GM21367 (cell line): ENCODE measurements at regions not wholly inside any gene's neighbourhood (a gene's known extent, or its start where the extent isn't known, plus 50 kb on each side); places are given as distances from the start of the nearest gene placed in this dataset.

Source experiments
- ATAC-seq: cut with Tn5 transposase; IDR thresholded peaks from one replicate; pipeline ENCODE4 v1.9.1; 2021; ENCODE audit not compliant: unreplicated experiment

DNA sequence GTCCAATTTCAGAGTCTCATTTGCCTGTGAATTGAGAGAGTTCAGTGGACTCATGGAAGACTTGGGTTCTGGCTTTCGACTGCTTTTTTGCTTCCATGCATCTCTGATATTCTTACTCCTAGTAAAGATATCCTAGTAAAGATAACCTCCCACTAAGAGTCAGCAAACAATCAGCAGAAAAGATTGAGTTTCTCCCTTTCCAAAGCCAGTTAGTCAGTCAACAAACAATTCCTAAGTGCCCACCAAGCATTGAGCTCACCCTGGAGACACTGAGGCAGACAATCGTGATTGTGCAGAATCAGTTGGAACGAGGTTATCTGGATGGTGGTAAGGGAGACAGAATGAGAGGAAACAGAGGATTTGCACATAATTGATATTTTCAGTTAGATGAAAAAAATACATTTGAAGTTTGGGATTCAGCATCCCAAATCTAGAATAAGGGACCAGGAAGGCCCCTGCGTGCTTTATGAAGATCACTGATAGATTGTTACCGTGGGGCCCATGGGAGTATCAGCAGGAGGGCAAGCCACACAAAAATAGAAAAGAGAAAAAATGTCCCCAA lies 99.7 kb upstream of the SLC38A2 start:
- ATAC-seq: no peak

DNA sequence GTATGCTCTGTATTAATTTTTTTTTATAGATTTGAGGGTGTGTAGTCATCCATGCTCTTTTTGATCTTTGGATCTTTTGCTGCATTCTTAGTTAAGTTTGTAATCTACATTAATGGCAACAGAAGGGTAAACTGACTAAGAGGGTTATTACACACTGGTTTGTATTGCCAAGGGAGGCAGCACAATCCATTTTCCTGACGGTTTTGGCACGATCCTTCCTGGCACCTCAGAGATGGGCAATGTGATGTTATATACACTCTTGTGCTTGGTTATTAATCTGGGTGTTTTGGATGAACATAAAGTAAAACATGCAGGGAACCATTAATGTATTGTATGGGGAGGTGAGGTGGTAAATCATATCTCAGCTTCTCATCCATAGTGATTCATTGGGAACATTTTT lies 98.8 kb upstream of the SLC38A2 start:
- ATAC-seq: no peak

DNA sequence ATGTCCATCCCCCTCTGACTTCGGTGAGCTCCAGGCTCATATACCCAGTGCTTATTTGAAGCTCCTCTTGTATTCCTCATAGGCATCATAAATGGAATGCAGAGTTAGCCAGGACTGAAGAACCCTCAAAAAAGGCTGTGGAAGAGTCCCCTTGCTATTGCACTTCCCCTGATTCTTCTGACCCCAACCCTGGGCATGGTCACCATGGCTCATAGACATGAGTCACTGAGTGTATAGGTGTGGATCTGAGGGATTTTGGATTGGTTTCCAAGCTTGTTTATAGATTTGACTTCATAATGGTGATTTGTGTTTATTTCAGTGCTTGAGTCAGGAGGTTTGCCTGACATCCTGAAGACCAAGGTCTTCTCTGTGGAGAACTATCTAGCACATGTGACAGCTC lies 98.4 kb upstream of the SLC38A2 start:
- no peak for ATAC-seq

DNA sequence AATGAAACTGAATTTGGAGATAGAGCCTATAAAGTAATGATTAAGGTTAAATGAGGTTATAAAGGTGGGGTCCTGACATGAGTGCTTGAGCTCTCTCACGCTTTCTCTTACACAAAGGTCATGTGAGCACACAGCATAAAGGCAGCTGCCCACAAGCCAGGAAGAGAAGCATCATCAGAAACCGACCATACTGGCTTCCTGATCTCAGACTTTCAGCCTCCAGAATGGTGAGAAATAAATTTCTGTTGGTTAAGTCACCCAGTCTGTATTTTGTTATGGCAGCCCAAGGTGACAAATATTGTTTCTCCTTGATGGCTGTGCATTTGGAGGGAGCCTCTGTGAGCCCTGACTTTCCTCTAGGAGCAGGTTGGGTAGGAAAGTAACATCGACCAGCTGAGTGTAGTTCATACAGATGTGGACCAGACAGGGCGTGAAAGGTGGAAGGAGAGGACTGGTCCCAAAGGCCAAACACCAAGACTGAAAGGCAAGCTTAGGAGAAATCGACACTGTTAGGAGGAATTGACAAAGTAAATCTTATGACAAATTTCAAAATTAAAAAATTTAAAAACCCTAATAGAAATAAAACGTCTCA lies 97.6 kb upstream of the SLC38A2 start:
- ATAC-seq: no peak

DNA sequence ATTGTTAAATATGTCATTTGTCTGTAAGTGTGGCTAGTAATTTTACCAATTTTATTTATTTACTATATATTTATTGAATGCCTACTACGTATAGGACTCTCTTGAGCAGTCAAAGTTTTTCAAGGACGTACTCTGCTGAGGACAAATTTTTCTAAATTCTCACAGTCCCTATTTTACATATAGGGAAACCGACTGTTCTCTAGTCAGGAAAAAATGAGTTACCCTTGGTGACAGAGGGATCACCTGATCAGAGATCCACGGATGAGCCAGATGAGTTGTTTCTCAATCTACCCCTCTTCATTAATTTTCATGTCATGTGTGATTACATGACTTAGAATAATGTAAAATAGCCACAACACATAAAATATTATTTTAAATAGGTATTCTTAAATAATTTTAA lies 96.2 kb upstream of the SLC38A2 start:
- ATAC-seq: no peak

DNA sequence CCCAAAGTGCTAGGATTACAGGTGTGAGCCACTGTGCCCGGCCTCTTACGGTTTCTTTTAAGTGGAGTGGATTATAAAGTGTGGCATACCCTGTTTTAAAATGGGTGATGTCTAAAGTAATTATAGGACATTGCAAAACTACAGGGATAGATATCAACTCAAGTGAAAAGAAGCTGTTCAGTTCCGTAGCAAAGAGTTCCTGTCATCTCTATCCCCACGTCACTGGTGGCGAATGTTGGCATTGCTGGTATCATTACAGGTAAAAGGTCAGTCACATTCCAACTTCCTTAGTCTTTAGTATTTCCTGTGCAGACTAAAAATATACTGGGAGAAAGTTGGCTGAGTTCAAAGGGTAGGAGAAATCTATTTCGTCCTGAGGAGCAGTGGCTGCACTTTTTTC lies 95.6 kb upstream of the SLC38A2 start:
- no peak for ATAC-seq

DNA sequence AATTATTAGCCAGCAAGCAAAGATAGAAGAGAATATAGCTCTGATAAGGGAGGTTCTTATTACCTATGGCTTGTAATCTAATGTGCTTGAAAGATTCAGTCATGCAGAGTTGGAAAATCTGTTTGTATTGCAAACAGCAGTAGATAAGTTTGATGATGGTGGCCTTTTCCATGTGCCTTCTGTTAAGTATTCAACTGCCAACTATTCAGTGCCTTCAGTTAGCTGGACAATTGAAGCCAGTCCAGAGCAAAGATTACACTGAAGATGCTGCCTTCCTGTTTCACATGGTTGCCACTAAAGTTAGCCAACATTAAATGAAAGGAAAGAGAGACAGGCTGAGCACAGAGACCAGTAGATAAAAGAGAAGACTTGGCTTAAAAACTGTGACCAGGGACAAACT lies 92.7 kb upstream of the SLC38A2 start:
- ATAC-seq: no peak

DNA sequence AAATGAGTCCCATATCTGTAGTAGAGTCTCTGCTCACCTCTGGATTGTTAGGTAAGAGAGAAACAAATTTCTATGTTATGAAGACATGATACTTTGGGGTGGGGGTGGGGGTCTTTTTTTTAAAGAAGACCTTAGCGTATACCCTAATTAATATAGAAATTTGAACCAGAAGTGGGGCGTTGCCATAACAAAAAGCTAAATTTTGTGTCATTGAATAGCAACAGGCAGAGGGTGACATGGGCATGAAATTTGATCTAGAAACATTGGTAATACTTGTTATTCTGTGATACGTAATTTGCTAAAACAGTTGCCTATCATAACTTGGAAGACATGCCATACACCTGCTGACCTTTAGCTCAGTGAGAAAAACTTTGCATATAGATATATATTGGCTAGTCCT lies 92.3 kb upstream of the SLC38A2 start:
- ATAC-seq: no peak

DNA sequence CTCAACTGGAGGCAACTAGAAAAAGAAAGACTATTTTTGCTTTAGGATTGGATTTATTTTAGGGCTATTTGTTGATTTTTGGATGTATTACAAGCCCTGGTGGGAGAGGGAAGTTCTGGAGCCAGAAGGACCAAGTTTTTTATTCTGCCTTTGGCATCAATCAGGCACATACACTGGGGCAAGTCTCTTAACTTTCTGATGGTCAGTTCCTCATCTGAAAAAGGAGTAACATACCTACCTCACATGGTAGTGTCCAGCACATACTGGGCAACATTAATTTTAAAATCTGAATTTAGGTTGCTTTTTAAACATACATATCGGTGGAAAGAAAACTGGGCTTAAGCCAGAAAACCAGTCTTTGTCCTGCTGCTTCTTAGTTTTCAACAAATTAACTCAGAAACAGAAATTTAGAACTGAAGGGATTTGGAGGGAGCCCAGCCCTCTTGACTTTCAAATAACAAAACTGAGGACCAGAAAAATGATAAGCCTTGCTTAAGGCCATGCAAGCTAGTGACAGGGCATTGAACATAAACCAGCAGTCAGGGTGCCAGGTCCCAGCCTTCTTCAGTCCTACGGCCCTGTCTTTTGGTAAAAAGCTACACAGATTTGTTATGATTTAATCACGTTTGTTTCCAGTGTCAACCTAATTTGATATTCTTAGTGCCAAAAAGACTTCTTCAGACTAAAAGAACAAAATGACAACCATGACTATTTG lies 90.2 kb upstream of the SLC38A2 start:
- ATAC-seq: no peak

DNA sequence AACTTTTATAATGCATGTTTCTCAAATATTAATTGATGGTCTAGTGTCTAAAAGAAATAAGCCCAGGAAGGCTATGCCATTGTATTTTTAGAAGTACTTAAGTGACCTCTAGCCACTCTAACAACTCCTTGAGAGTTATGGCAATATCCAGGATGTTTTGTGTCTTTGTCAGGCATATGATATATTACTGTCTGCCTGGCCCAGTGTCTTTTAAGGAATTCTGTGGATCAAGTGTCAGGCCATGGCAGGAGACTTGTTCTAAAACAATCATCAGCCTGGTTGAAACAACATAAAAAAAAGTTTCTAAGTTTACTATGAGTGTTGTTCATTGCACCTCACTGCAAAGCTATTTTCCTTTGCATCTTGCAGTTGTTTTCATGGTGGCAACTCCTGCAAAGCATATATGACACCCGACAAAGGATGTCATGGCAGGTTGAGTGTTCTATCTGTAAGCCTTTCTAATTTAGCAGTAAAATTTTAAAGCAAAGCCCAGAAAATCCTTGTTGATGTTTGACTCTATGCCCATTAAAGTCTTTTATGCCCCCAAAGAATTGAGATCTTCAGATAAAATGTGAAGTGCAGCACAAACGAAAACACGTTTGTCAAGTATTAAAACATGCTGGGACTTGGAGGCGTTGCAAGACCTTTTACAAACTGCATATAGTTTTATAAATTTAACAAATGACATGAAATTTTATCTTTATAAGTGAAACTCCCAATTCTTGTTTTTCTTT lies 89.5 kb upstream of the SLC38A2 start:
- ATAC-seq: no peak

DNA sequence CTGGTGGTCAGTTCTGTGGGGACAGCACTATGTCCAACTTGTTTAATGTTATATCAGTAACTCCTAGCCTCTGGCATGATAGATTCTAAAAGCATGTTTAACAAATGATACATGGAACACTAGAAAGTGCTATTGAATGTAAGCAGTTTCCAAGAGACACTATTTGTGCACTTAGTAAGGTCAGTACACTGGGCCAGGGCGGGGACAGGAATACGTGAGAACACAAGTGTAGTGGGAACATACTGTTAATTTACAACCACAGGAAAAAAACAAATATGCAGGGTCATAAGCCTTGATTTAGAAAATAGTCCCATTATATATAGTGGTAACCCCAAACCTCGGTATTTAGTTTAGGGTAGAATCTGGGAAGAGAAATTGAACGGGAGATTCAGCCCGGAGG lies 88.9 kb upstream of the SLC38A2 start:
- ATAC-seq: no peak

DNA sequence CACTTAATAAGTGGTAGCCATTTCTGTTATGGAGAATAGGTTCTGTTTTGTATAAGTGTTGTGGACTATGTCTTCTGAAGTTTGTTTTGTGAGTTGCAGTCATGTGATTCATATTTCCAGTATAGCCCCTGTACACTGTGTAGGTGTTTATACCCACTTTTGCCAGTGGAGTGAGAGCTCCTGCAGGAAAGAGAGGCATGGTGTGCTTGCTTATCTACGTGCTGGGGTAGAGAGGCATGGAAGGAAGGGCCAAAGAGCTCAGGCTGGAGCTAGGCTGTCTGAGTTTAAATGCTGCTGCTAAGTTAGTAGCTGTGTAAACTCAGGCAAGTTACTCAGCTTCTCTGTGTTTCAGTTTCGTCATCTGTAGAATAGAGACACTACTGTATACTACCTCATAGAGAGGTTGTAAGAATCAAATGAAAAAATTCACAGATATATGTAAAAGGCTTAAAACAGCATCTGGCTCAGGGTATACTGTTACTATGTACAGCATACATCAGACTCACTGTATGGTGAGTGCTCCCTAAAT lies 88.2 kb upstream of the SLC38A2 start:
- no peak for ATAC-seq

DNA sequence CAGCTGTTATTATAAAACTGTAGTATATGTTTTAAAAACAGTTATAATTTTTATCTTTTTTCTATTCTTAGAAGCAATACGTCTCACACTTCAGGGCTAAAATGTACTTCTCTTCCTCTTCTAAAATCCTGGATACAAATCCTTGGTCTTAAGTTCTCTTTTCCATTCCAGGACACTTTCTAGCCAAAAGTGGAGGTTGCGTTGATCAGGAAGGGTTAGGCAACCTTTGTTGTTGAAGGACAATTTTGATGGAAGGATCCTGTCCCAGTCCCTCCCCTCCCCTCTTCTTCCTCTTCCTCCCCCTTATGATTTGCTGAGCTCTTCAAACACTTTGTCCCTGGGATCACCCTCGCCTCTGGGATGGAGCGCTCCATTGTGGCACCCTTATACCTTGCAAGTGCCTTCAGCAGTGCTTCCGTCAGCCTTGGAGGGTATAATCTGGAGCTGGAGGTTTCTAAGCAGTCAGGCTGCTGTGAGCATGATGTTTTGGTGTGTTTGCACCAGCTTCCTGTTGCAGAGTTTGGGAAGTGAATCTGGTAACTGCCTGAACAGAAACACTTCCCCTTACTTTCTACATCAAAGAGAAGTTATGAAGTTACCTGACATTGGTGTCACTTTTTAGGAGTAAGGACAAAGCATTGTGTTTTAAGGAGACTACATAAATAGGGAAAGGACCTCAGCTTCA lies 87.4 kb upstream of the SLC38A2 start:
- no peak for ATAC-seq

DNA sequence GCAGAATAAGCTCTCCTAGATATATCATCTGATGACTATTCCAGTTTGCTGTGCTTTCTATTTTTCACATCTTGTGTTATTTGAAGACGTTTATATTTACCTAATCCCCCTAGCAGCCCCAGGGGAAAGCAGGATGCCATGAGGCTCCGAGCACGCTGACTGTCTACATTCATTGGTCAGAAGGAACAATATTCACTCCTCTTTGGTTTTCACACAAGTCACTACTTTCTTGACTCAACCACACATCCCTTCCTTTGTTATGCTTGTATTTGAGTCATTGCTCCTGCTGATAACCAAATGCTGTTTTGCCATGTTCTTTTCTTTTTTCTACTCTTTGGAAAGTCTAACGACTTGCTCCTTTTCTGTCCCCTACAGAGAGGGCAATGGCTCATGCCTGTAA lies 86.5 kb upstream of the SLC38A2 start:
- no peak for ATAC-seq

DNA sequence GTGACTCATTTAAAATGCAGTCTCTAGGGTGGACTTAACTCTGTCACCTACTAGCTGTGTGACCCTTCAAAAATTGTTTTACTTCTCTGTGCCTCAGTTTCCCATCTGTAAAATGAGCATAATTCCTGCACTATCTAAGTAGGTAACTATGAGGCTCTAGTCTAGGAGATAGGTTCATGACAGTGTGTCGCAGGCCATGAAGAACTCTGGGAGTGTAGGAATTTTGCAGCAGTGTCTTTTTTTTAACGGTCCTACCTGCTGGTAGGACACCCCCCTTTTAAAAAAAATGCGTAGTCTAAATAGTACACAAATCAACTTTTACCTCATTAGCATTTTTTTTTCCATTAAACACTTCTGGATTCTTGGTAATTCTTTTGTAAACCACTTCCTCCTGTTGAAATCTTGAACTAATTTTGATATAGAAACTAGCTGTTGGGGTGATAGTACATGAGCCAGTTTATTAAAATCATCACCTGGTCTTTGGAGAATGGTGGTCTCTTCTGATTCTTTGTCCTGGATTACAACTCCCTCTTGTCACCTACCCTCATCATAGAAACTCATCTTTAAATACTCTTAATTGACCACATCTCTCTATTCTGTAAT lies 86.0 kb upstream of the SLC38A2 start:
- no peak for ATAC-seq

DNA sequence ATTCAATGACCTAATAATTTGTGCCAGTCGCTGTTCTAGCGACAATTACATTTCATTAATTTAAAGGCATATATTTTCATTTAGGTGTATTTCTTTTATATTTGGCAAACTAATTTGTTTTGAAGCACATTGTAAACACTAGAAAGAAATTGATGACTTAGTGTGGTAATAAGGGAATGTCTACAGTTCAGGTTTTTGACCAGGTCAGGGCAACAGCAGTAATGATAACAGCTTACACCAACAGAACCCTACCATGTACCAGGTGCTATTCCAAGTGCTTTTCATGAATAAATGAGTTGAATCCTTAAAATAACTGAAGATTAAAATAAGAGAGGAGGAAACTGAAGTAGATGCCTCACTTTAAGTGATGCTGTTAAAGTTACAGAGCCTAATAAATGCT lies 85.4 kb upstream of the SLC38A2 start:
- no peak for ATAC-seq

DNA sequence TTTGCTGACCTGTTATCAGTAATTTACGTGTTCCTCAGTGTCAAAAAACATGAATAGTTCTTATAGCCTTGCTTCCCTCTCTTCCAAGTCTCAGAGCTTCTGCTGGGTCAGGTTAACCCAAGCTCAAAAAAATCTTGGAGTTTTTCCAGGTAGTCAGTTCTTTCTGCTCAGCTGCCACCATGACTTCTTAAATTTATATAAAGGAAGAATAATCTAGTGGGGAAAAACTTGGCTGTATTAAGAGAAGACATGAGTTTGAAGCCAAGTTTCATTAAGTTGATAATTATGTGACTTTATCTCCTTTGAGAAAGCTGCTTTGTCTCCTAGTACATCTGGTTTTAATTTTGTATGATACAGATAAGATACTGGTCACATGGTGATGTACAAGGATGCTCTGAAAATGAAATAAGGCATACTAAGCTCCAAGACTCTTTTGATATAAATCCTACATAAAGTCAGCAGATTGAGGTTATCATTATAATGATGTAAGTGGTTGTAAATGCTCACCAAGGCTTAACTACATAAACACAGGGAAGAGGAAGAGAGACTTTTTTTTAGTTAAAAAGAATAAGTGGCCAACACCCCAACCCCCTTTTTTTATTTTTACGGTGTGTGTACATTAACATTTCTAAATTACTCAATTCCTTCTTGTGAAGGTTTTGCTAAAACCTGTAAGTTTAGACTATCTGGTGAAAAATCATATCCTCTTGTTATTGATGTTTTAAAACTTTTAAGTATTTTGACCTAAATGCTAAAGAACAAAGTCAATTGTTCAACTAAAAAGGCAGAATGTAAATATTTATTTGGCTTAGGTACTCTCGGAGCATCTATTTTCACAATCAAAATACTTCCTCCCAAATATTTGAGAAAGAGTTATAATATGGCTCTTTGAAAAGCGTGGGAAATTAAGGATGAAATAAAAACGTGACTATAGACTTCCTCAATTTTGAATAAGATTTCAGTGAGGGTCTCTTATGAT lies 84.1 kb upstream of the SLC38A2 start:
- ATAC-seq: no peak

DNA sequence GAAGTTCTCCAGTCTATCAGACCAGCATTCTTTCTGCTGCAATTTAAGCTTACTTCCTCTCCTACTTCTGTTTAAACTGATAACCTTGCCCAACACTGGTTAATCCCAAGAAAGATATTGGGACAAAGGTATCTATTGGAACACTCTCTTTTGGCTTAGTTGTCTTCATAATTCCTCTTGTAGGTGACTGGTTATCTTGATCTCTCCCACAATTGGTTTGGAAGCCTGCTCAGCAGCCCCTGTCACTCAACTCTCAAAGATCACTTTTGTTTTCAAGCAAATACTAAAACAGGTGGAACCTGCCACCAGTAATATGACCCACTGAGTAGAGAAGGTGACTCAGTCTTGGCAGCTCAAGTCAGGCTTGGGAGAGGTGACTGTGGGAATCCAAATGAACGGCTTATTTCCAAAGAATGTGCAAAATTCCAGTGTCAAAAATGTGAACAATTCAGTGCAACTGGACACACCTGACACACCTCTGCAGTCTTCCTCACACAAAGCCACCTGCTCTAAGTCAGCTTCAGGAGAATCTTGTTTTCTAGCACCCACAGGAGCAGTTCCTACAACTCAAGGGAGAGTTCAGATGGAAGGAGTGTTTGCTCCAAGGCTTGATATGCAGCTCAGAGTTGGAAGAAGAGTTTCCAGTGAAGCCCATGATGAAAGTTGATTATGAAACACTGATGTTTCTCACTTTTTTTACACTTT lies 83.2 kb upstream of the SLC38A2 start:
- no peak for ATAC-seq

DNA sequence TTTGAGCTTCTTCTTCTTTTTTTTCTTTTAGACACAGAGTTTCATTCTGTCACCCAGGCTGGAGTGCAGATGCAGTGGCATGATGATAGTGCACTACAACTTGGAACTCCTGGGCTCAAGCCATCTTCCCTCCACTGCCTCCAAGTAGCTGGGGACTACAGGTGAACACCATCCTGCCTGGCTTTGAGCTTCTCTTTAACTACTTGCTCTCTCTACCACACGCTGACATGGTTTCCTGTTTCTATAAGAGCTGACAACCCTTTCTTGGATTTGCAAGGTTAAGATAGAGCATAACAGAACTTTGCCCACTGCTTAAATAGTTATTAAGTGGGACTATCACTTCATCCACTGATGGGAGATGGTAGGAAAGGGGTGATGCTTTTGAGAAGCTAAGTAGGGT lies 82.4 kb upstream of the SLC38A2 start:
- ATAC-seq: no peak
